HG02759 (cell line): ENCODE measurements at regions not wholly inside any gene's neighbourhood (a gene's known extent, or its start where the extent isn't known, plus 50 kb on each side); places are given as distances from the start of the nearest gene placed in this dataset.
"Not testable (repeated sequence)": the region's sequence is repeated elsewhere in the genome, so short reads cannot be mapped to it uniquely, and the experiment has no call there.

ENCODE experiments used
- ATAC-seq: cut with Tn5 transposase; IDR thresholded peaks from one replicate; pipeline ENCODE4 v1.9.1; 2021; ENCODE audit warnings: mild to moderate bottlenecking, moderate library complexity; ENCODE audit not compliant: unreplicated experiment

GRCh38 chr20:55099251-55099650 lies 623.9 kb downstream of the DOK5 start:
- no peak for ATAC-seq

- no peak for ATAC-seq
These were observed 622.2 kb downstream of the DOK5 start for GRCh38 chr20:55097621-55098020.

DNA sequence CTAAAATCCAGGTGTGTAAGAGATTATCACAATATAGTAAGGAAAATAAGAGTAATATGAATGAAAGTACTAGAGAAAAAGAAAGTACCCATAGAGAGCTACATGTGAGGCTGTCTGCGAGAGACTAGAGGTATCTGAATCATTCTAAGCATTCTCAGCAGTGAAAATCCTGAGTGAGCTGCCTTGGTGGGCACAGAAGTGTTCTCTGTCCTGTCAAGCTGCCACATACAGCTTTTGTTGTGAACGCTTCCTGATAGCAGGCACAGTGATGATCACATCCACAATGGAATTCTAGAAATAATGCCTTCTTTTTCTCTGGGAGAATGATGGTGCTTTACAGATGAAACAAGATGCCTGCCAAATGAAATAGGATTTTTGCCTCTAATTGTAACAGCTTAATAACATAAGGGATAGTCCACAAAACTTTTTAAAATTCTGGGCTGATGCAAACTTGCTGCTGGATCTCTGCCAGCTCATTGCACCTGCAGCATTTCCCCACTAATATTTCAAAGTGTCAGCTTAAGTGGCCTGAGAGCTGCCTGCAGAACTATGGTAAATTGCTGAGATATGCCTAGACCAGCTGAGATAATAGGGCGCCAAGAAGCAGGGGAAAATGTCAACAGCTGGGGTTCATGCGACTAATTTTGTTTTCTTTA lies 620.5 kb downstream of the DOK5 start:
- no peak for ATAC-seq

GRCh38 chr20:55094353-55094861 lies 619.0 kb downstream of the DOK5 start:
- no peak for ATAC-seq

GRCh38 chr20:55090286-55090685 lies 614.9 kb downstream of the DOK5 start:
- ATAC-seq, result no peak

GRCh38 chr20:55086421-55086820 lies 611.0 kb downstream of the DOK5 start:
- no peak for ATAC-seq

GRCh38 chr20:55079917-55080316 lies 604.5 kb downstream of the DOK5 start:
- no peak for ATAC-seq

GRCh38 chr20:55074266-55074840 lies 599.0 kb downstream of the DOK5 start:
- not testable (repeated sequence) for ATAC-seq

- ATAC-seq, result no peak
These were observed 594.6 kb downstream of the DOK5 start for GRCh38 chr20:55070001-55070400.

DNA sequence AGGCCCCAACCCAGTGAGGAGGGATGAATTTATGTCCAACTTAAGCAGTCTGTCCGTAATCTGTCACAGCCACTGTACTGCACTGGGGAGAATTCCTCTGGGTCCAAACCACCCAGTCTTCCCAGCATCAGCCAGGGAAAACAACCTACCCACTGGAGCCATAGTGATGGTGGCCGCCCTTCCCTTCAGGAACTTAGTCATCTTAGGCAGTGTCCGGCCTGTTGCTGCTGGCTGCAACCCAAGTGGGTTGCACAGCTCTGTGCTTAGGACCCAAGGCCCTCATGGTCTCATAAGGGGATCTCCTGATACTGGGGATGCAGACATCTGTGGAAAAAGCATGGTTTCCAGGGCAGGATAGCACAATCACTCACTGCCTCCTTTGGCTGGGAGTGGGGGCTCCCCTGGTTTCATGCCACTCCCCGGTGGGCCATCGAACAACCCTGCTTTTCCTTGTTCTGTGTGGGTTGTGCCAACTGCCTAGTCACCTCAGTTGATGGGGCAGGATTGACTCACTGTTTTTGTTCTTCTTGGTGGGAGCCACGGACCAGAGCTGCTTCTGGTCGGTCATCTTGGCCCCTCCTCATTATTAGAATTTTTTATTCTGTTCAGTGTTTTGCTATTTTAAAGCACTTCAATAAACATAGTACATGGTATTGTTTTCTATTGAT lies 591.9 kb downstream of the DOK5 start:
- no peak for ATAC-seq

- no peak for ATAC-seq
These were observed 583.5 kb downstream of the DOK5 start for GRCh38 chr20:55058938-55059337.

DNA sequence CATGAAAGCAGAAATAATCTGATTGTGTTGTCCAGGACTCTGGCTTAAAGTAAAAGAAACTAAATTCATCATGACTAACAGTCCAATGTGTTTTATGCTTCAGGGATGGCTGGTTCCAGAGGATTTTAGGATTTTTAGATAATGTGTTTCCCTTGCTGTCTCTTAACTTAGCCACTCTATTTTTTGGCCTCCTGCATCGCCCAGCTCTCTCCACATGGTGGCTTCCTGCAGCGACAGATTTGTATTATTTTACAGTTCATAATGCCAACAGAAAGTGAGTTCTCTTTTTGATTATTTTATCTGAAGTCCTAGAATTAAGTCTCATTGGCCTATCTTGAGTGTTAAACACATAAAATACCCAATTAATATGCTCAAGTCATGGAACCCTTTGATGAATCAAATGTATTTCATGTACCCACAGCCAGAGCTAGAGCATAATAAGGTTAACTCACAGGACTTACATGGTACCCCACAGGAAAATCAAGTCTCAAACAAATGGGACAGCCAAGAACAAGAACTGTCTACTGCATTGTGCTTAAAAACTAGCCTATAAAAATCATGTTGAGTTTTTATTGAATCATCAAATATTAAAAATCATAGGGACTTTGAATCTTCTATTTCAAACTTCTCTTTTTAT lies 582.5 kb downstream of the DOK5 start:
- no peak for ATAC-seq

- ATAC-seq, result no peak
These were observed 579.1 kb downstream of the DOK5 start for GRCh38 chr20:55054453-55054852.

GRCh38 chr20:55053389-55053788 lies 578.0 kb downstream of the DOK5 start:
- no peak for ATAC-seq

DNA sequence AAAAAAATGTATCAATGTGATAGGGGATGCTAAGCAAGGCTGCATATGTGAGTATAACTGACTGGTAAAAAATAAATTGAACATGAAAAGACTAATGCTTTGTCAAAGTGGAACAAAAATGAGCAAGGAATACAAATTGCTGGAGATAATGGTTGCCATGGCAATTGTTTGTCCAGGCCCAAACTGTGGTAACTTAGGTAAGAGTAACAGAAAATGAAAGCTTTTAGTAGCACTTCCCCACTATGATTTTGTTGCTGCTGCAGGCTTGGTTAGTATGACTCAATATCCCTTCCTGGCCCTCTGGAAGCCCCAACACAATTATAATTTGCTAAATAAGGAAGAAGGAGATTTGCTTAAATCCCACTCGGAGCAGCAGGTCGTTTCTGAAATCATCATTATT lies 577.1 kb downstream of the DOK5 start:
- no peak for ATAC-seq

- no peak for ATAC-seq
These were observed 563.3 kb downstream of the DOK5 start for GRCh38 chr20:55038684-55039083.

GRCh38 chr20:55031971-55032370 lies 556.6 kb downstream of the DOK5 start:
- no peak for ATAC-seq

- ATAC-seq, result no peak
These were observed 539.4 kb downstream of the DOK5 start for GRCh38 chr20:55014766-55015165.

GRCh38 chr20:55010761-55011160 lies 535.4 kb downstream of the DOK5 start:
- no peak for ATAC-seq

GRCh38 chr20:55009066-55009465 lies 533.7 kb downstream of the DOK5 start:
- ATAC-seq, result no peak

DNA sequence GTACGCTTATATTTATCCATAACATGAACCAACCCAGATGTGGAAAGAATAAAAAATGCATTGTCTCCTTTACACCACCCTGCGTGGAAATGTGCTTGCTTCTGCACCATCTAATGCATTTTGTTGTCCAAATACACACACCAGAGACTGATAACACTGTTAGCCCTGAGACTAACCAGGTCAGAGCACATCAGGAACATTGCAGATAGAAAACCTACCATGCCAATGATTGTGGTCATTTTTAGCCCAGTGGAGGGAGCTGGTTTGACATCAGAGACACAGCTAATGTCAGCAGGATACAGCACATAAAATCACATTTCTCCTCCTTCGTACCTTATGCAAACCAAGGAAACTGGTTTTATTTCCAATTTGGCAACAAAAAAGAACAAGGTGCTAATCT lies 528.7 kb downstream of the DOK5 start:
- ATAC-seq, result no peak

GRCh38 chr20:54995553-54995952 lies 520.2 kb downstream of the DOK5 start:
- ATAC-seq, result no peak
